GM23338 (cell line): ENCODE measurements at regions not wholly inside any gene's neighbourhood (a gene's known extent, or its start where the extent isn't known, plus 50 kb on each side); places are given as distances from the start of the nearest gene placed in this dataset.

Experiments used
- ATAC-seq: fragments of 200-7000 bp; cut with Tn5 transposase; 3 replicates; pipeline ENCODE4 v1.9.1; 2020
- DNase-seq: peaks from one replicate; pipeline ENCODE4 v3.0.0-alpha.2; 2015; ENCODE audit warnings: low spot score
- H2AFZ ChIP-seq: fragments of 200-600 bp; sonication (generic); 2 replicates; pipeline ENCODE4 v1.8.0; 2016; ENCODE audit warnings: antibody characterized with exemption, mild to moderate bottlenecking, moderate library complexity
- H3F3A ChIP-seq: fragments of 200-600 bp; sonication (generic); replicated peaks from 2 replicates; pipeline ENCODE4 v1.8.0; 2017; ENCODE audit warnings: antibody characterized with exemption, mixed run types, low read depth
- H3K27ac ChIP-seq: fragments of 200-600 bp; sonication (generic); 2 replicates; pipeline ENCODE4 v1.6.1; 2016; ENCODE audit warnings: low read depth
- H3K27me3 ChIP-seq: fragments of 200-600 bp; sonication (generic); 2 replicates; pipeline ENCODE4 v1.8.0; 2016; ENCODE audit warnings: mild to moderate bottlenecking, mixed run types, moderate library complexity; ENCODE audit not compliant: insufficient read depth
- H3K36me3 ChIP-seq: fragments of 200-600 bp; sonication (generic); 2 replicates; pipeline ENCODE4 v1.8.0; 2016; ENCODE audit warnings: mild to moderate bottlenecking; ENCODE audit not compliant: insufficient read depth
- H3K4me1 ChIP-seq: fragments of 200-600 bp; sonication (generic); 2 replicates; pipeline ENCODE4 v1.8.0; 2016; ENCODE audit warnings: mild to moderate bottlenecking, moderate library complexity; ENCODE audit not compliant: insufficient read depth
- H3K4me2 ChIP-seq: fragments of 200-600 bp; sonication (generic); 2 replicates; pipeline ENCODE4 v1.7.1; 2017; ENCODE audit warnings: mixed run types
- H3K4me3 ChIP-seq: fragments of 200-600 bp; sonication (generic); 2 replicates; pipeline ENCODE4 v1.6.1; 2016; ENCODE audit warnings: mixed run types
- H3K79me2 ChIP-seq: fragments of 200-600 bp; sonication (generic); replicated peaks from 2 replicates; pipeline ENCODE4 v1.8.0; 2017; ENCODE audit warnings: mild to moderate bottlenecking; ENCODE audit not compliant: insufficient read depth
- H3K9me2 ChIP-seq: fragments of 200-600 bp; sonication (generic); 2 replicates; pipeline ENCODE4 v1.8.0; 2017; ENCODE audit not compliant: insufficient read depth
- H4K20me1 ChIP-seq: fragments of 200-600 bp; sonication (generic); replicated peaks from 2 replicates; pipeline ENCODE4 v1.8.0; 2017; ENCODE audit warnings: mild to moderate bottlenecking; ENCODE audit not compliant: insufficient read depth
- H3K27ac Mint-ChIP-seq: 2 replicates; pipeline ENCODE4 v1.8.0; 2020; ENCODE audit warnings: inconsistent platforms, mild to moderate bottlenecking, moderate library complexity, mixed read lengths
- H3K27me3 Mint-ChIP-seq: 3 replicates; pipeline ENCODE4 v1.8.0; 2022; ENCODE audit warnings: low read depth, mild to moderate bottlenecking, moderate library complexity, mixed read lengths, inconsistent platforms; ENCODE audit not compliant: insufficient read depth, poor library complexity
- H3K36me3 Mint-ChIP-seq: 3 replicates; pipeline ENCODE4 v1.8.0; 2021; ENCODE audit warnings: low read depth, mild to moderate bottlenecking, inconsistent platforms, moderate library complexity, mixed read lengths
- H3K4me1 Mint-ChIP-seq: 3 replicates; pipeline ENCODE4 v1.8.0; 2020; ENCODE audit warnings: mild to moderate bottlenecking, inconsistent platforms, mixed read lengths
- H3K4me3 Mint-ChIP-seq: 3 replicates; pipeline ENCODE4 v1.8.0; 2021; ENCODE audit warnings: moderate library complexity, mild to moderate bottlenecking, inconsistent platforms, mixed read lengths
- H3K9me3 Mint-ChIP-seq: 3 replicates; pipeline ENCODE4 v1.8.0; 2020; ENCODE audit warnings: moderate library complexity, mild to moderate bottlenecking, inconsistent platforms, mixed read lengths
- CREB1 ChIP-seq: fragments of 250-450 bp; sonication (Bioruptor Pico); IDR thresholded peaks from 2 replicates; pipeline ENCODE4 v1.5.0; 2020; ENCODE audit warnings: low read depth, mild to moderate bottlenecking, moderate library complexity
- CTCF ChIP-seq, 2 experiments: fragments of 200-600 bp in 1 of 2; sonication (generic) in 1 of 2; conservative IDR thresholded peaks; 2 replicates each; pipeline versions ENCODE4 v1.5.1 to v1.6.1; 2016 to 2017; ENCODE audit warnings: antibody characterized with exemption in 2 of 2, low read depth in 2 of 2, mild to moderate bottlenecking in 2 of 2, moderate library complexity in 1 of 2
- ETS1 ChIP-seq: IDR thresholded peaks from 2 replicates; pipeline ENCODE4 v1.6.1; 2016; ENCODE audit warnings: antibody characterized with exemption
- EZH2 ChIP-seq: fragments of 200-600 bp; sonication (generic); IDR thresholded peaks from one replicate; pipeline ENCODE4 v1.8.0; 2017; ENCODE audit warnings: antibody characterized with exemption, mild to moderate bottlenecking, low read depth; ENCODE audit not compliant: unreplicated experiment
- EZH2phosphoT487 ChIP-seq: fragments of 200-600 bp; sonication (generic); IDR thresholded peaks from one replicate; pipeline ENCODE4 v1.8.1; 2018; ENCODE audit warnings: antibody characterized with exemption; ENCODE audit not compliant: unreplicated experiment
- JUNB ChIP-seq: IDR thresholded peaks from one replicate; pipeline ENCODE4 v1.6.1; 2016; ENCODE audit warnings: antibody characterized with exemption; ENCODE audit not compliant: unreplicated experiment
- NANOG ChIP-seq: IDR thresholded peaks from 2 replicates; pipeline ENCODE4 v1.6.1; 2016; ENCODE audit warnings: antibody characterized with exemption, borderline replicate concordance
- POLR2AphosphoS5 ChIP-seq: IDR thresholded peaks from 2 replicates; pipeline ENCODE4 v1.6.1; 2016; ENCODE audit warnings: antibody characterized with exemption, low read depth
- STAT1 ChIP-seq: IDR thresholded peaks from one replicate; pipeline ENCODE4 v1.6.1; 2016; ENCODE audit warnings: antibody characterized with exemption; ENCODE audit not compliant: unreplicated experiment
- ZNF114 ChIP-seq: fragments of 250-450 bp; sonication (Bioruptor Pico); IDR thresholded peaks from 2 replicates; pipeline ENCODE4 v1.5.0; 2020; ENCODE audit warnings: mild to moderate bottlenecking, moderate library complexity
- ZNF331 ChIP-seq: fragments of 250-450 bp; sonication (Bioruptor Pico); IDR thresholded peaks from 2 replicates; pipeline ENCODE4 v1.5.0; 2020; ENCODE audit warnings: low read depth, mild to moderate bottlenecking, moderate library complexity
- ZNF462 ChIP-seq: fragments of 250-450 bp; sonication (Bioruptor Pico); IDR thresholded peaks from 2 replicates; pipeline ENCODE4 v1.5.0; 2020; ENCODE audit warnings: mild to moderate bottlenecking, moderate library complexity
- TF ChIP-seq, protein P1 (sequence below): IDR thresholded peaks from one replicate; pipeline ENCODE4 v1.6.1; 2018; ENCODE audit warnings: antibody characterized with exemption; ENCODE audit not compliant: unreplicated experiment

DNA sequence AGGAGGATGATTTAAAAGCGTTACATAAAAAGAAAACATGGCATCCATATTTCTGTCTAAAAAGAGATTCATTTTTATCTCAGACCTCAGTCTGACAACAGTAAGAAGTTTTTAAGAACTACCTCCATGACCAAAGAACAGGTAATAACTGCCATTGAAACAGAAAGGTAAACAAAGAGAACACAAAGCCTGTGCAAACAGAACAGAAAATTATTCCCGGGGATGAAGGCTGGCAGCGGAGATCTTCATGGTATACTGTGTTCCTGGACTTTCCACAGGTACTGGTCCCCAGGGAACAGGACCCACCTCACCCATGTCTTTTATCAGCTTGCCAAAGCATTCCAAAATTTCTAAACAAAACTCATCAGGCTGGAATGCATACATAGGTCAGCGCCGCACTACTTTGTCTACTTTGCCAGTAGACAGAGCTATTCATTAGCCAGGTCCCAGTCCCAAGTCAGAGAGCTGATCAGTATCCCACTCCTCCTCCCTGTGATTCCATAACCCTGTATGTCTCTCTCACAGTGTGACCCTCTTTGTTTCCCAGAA is 277.3 kb downstream of the MBD2 start:
- H3K27ac ChIP-seq = no peak overlapping the region
- DNase-seq = no peak

More for the DNA sequence above, 277.3 kb downstream of the MBD2 start:
- H3K9me2 ChIP-seq = no peaks in the 10 kb centered on the region; the same call in 1 of the 2 replicates
- H3K4me1 ChIP-seq = no peaks in the 10 kb centered on the region
- Mint-ChIP-seq H3K4me3 (no peak overlapping the region), H3K4me1 (no peaks in the 10 kb centered on the region), H3K9me3 (peaks cover 45% of the 10 kb centered on the region), H3K27ac (no peak overlapping the region), H3K36me3 (peaks cover 18% of the 10 kb centered on the region; the same call in 2 of the 3 replicates), H3K27me3 (no peaks in the 10 kb centered on the region)
- H3K27me3 ChIP-seq = no peaks in the 10 kb centered on the region
- no peak overlapping the region for H2AFZ ChIP-seq
- H3K4me2 ChIP-seq = no peak overlapping the region
- no peak for ATAC-seq
- H3K4me3 ChIP-seq = no peak overlapping the region
- no peaks in the 10 kb centered on the region for H3K79me2 ChIP-seq
- H3F3A ChIP-seq = no peaks in the 10 kb centered on the region
- H4K20me1 ChIP-seq = no peaks in the 10 kb centered on the region
- TF ChIP-seq CREB1 (CRISPR knock-in tag) = no peak
- no peak for TF ChIP-seq EZH2
- no peak for TF ChIP-seq STAT1
- no peak for TF ChIP-seq JUNB
- TF ChIP-seq, protein P1, sequence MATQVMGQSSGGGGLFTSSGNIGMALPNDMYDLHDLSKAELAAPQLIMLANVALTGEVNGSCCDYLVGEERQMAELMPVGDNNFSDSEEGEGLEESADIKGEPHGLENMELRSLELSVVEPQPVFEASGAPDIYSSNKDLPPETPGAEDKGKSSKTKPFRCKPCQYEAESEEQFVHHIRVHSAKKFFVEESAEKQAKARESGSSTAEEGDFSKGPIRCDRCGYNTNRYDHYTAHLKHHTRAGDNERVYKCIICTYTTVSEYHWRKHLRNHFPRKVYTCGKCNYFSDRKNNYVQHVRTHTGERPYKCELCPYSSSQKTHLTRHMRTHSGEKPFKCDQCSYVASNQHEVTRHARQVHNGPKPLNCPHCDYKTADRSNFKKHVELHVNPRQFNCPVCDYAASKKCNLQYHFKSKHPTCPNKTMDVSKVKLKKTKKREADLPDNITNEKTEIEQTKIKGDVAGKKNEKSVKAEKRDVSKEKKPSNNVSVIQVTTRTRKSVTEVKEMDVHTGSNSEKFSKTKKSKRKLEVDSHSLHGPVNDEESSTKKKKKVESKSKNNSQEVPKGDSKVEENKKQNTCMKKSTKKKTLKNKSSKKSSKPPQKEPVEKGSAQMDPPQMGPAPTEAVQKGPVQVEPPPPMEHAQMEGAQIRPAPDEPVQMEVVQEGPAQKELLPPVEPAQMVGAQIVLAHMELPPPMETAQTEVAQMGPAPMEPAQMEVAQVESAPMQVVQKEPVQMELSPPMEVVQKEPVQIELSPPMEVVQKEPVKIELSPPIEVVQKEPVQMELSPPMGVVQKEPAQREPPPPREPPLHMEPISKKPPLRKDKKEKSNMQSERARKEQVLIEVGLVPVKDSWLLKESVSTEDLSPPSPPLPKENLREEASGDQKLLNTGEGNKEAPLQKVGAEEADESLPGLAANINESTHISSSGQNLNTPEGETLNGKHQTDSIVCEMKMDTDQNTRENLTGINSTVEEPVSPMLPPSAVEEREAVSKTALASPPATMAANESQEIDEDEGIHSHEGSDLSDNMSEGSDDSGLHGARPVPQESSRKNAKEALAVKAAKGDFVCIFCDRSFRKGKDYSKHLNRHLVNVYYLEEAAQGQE = no peak
- no peak for TF ChIP-seq ZNF331 (CRISPR knock-in tag)
- no peak for TF ChIP-seq POLR2AphosphoS5
- no peak for TF ChIP-seq NANOG
- TF ChIP-seq ZNF462 (CRISPR knock-in tag) = no peak
- no peak for TF ChIP-seq ZNF114 (CRISPR knock-in tag)
- no peak for TF ChIP-seq ETS1
- TF ChIP-seq EZH2phosphoT487 = no peak
- no peak for TF ChIP-seq CTCF (conservative IDR thresholded peaks at IDR 0.05; ENCODE audit: low read depth in 2 of 2)
- H3K36me3 ChIP-seq = no peaks in the 10 kb centered on the region
